Type B pancreatic cell (in vitro differentiated cells): ENCODE measurements at regions not wholly inside any gene's neighbourhood (a gene's known extent, or its start where the extent isn't known, plus 50 kb on each side); places are given as distances from the start of the nearest gene placed in this dataset.

Experiments used
- DNase-seq: peaks from one replicate; pipeline ENCODE4 v3.0.0; 2021; ENCODE audit warnings: mixed read lengths; ENCODE audit not compliant: unreplicated experiment; ENCODE audit errors: extremely low spot score
- H3K27ac Mint-ChIP-seq: 2 replicates; pipeline ENCODE4 v1.8.0; 2021; ENCODE audit warnings: mild to moderate bottlenecking, mixed read lengths
- H3K27me3 Mint-ChIP-seq: 2 replicates; pipeline ENCODE4 v1.8.0; 2021; ENCODE audit warnings: mixed read lengths
- H3K36me3 Mint-ChIP-seq: 2 replicates; pipeline ENCODE4 v1.8.0; 2021; ENCODE audit warnings: mixed read lengths
- H3K4me1 Mint-ChIP-seq: one replicate; pipeline ENCODE4 v1.8.0; 2021; ENCODE audit warnings: mixed read lengths; ENCODE audit not compliant: unreplicated experiment
- H3K4me3 Mint-ChIP-seq: 2 replicates; pipeline ENCODE4 v1.8.0; 2021; ENCODE audit warnings: mild to moderate bottlenecking, mixed read lengths
- H3K9me3 Mint-ChIP-seq: 2 replicates; pipeline ENCODE4 v1.8.0; 2021; ENCODE audit warnings: mixed read lengths
- CTCF ChIP-seq: fragments of 200-600 bp; sonication (generic); conservative IDR thresholded peaks from 2 replicates; pipeline ENCODE4 v1.5.0; 2021; ENCODE audit warnings: antibody characterized with exemption, mild to moderate bottlenecking

GRCh38 chrX:121216641-121217374, 169.4 kb downstream of the GLUD2 start:
- DNase-seq: no peak
- Mint-ChIP-seq H3K27me3 (no peaks in the 10 kb centered on the region), H3K36me3 (no peaks in the 10 kb centered on the region), H3K9me3 (peaks cover 4% of the 10 kb centered on the region), H3K4me1 (no peaks in the 10 kb centered on the region), H3K4me3 (no peak overlapping the region), H3K27ac (no peak overlapping the region)
- peak; percentile 38 for TF ChIP-seq CTCF

GRCh38 chrX:121221322-121221977, 174.0 kb downstream of the GLUD2 start:
- no peak for DNase-seq
- H3K4me1 Mint-ChIP-seq: no peaks in the 10 kb centered on the region
- H3K27me3 Mint-ChIP-seq: no peaks in the 10 kb centered on the region
- H3K36me3 Mint-ChIP-seq: no peaks in the 10 kb centered on the region
- no peaks in the 10 kb centered on the region for H3K9me3 Mint-ChIP-seq
- no peak overlapping the region for H3K4me3 Mint-ChIP-seq
- TF ChIP-seq CTCF: no peak
- no peak overlapping the region for H3K27ac Mint-ChIP-seq

- no peak for DNase-seq
- Mint-ChIP-seq H3K27me3 (no peaks in the 10 kb centered on the region), H3K36me3 (no peaks in the 10 kb centered on the region), H3K4me3 (no peak overlapping the region), H3K9me3 (no peaks in the 10 kb centered on the region), H3K4me1 (no peaks in the 10 kb centered on the region), H3K27ac (no peak overlapping the region)
- no peak for TF ChIP-seq CTCF
Measured at GRCh38 chrX:121227888-121228287, 180.5 kb downstream of the GLUD2 start.

- no peak for DNase-seq
- no peak overlapping the region for H3K27ac Mint-ChIP-seq
- no peaks in the 10 kb centered on the region for H3K9me3 Mint-ChIP-seq
- no peak for TF ChIP-seq CTCF
- H3K4me3 Mint-ChIP-seq: no peak overlapping the region
- H3K36me3 Mint-ChIP-seq: no peaks in the 10 kb centered on the region
- no peaks in the 10 kb centered on the region for H3K4me1 Mint-ChIP-seq
- no peaks in the 10 kb centered on the region for H3K27me3 Mint-ChIP-seq
Measured at GRCh38 chrX:121231566-121232358, 184.4 kb downstream of the GLUD2 start.

- no peak overlapping the region for H3K27ac Mint-ChIP-seq
- TF ChIP-seq CTCF: no peak
- no peaks in the 10 kb centered on the region for H3K4me1 Mint-ChIP-seq
- no peaks in the 10 kb centered on the region for H3K36me3 Mint-ChIP-seq
- H3K4me3 Mint-ChIP-seq: no peak overlapping the region
- no peak for DNase-seq
- no peaks in the 10 kb centered on the region for H3K9me3 Mint-ChIP-seq
- H3K27me3 Mint-ChIP-seq: no peaks in the 10 kb centered on the region
Measured at GRCh38 chrX:121236040-121236439, 188.6 kb downstream of the GLUD2 start.
